WTC11 (cell line): ENCODE measurements at regions not wholly inside any gene's neighbourhood (a gene's known extent, or its start where the extent isn't known, plus 50 kb on each side); places are given as distances from the start of the nearest gene placed in this dataset.

Experiments used
- ATAC-seq: fragments of 200-7000 bp; cut with Tn5 transposase; 2 replicates; pipeline ENCODE4 v1.10.0; 2021; ENCODE audit warnings: mild to moderate bottlenecking, moderate library complexity
- CTCF ChIA-PET: fragments of 300-600 bp; sonication (Branson Sonifier 250); formaldehyde crosslinking; loops from one replicate; lab custom pipeline; 2021; ENCODE audit warnings: antibody characterized with exemption; lab: Charles Lee
- POLR2A ChIA-PET: fragments of 350-600 bp; sonication (Branson Sonifier 250); formaldehyde crosslinking; loops from one replicate; lab custom pipeline; 2021; ENCODE audit warnings: antibody characterized with exemption; lab: Charles Lee
- DNase-seq: peaks from one replicate; pipeline ENCODE4 v3.0.0; 2021; ENCODE audit warnings: low spot score
- H3K27ac Mint-ChIP-seq: 2 replicates; pipeline ENCODE4 v1.8.0; 2021; ENCODE audit warnings: mixed read lengths
- H3K27me3 Mint-ChIP-seq: 2 replicates; pipeline ENCODE4 v1.8.0; 2021; ENCODE audit warnings: low read depth, mild to moderate bottlenecking, moderate library complexity, mixed read lengths
- H3K36me3 Mint-ChIP-seq: 2 replicates; pipeline ENCODE4 v1.8.0; 2021; ENCODE audit warnings: mixed read lengths
- H3K4me1 Mint-ChIP-seq: 2 replicates; pipeline ENCODE4 v1.8.0; 2022; ENCODE audit warnings: mixed read lengths
- H3K4me3 Mint-ChIP-seq: 2 replicates; pipeline ENCODE4 v1.8.0; 2021; ENCODE audit warnings: mild to moderate bottlenecking, moderate library complexity, mixed read lengths
- H3K9me3 Mint-ChIP-seq: 2 replicates; pipeline ENCODE4 v1.8.0; 2021; ENCODE audit warnings: mixed read lengths
- CREM ChIP-seq: sonication (generic); formaldehyde crosslinking; IDR thresholded peaks from 2 replicates; pipeline ENCODE4 v1.8.1; 2022; ENCODE audit warnings: mild to moderate bottlenecking, missing genetic modification reagents, moderate library complexity
- EMX1 ChIP-seq: fragments of 250-450 bp; sonication (Bioruptor Pico); IDR thresholded peaks from 2 replicates; pipeline ENCODE4 v1.8.0; 2021; ENCODE audit warnings: mild to moderate bottlenecking
- ESRRA ChIP-seq: sonication (generic); formaldehyde crosslinking; IDR thresholded peaks from 2 replicates; pipeline ENCODE4 v1.8.1; 2022; ENCODE audit warnings: mild to moderate bottlenecking, missing genetic modification reagents, borderline replicate concordance
- FOXP1 ChIP-seq: sonication (generic); formaldehyde crosslinking; IDR thresholded peaks from 2 replicates; pipeline ENCODE4 v1.8.0; 2022; ENCODE audit warnings: missing genetic modification reagents, mild to moderate bottlenecking, moderate library complexity, borderline replicate concordance
- IRF2 ChIP-seq: sonication (generic); formaldehyde crosslinking; IDR thresholded peaks from 2 replicates; pipeline ENCODE4 v1.8.0; 2022; ENCODE audit warnings: low read depth, missing genetic modification reagents, borderline replicate concordance
- JUN ChIP-seq: sonication (generic); formaldehyde crosslinking; IDR thresholded peaks from 2 replicates; pipeline ENCODE4 v1.8.0; 2023; ENCODE audit warnings: mild to moderate bottlenecking, missing genetic modification reagents
- KAT7 ChIP-seq: sonication (generic); formaldehyde crosslinking; IDR thresholded peaks from 2 replicates; pipeline ENCODE4 v1.8.1; 2023; ENCODE audit warnings: missing genetic modification reagents, mild to moderate bottlenecking, borderline replicate concordance
- NR3C1 ChIP-seq: sonication (generic); formaldehyde crosslinking; conservative IDR thresholded peaks from 2 replicates; pipeline ENCODE4 v1.8.1; 2023; ENCODE audit warnings: low read depth, mild to moderate bottlenecking, missing genetic modification reagents
- SOX15 ChIP-seq: fragments of 250-450 bp; sonication (Bioruptor Pico); IDR thresholded peaks from 2 replicates; pipeline ENCODE4 v1.9.0; 2021; ENCODE audit warnings: mild to moderate bottlenecking
- SP1 ChIP-seq: sonication (generic); formaldehyde crosslinking; conservative IDR thresholded peaks from 2 replicates; pipeline ENCODE4 v1.8.1; 2022; ENCODE audit warnings: missing genetic modification reagents
- ZBTB21 ChIP-seq: sonication (generic); formaldehyde crosslinking; IDR thresholded peaks from 2 replicates; pipeline ENCODE4 v1.8.1; 2023; ENCODE audit warnings: mild to moderate bottlenecking, missing genetic modification reagents, borderline replicate concordance
- ZNF396 ChIP-seq: fragments of 250-450 bp; sonication (Bioruptor Pico); IDR thresholded peaks from 2 replicates; pipeline ENCODE4 v1.8.0; 2021; ENCODE audit warnings: mild to moderate bottlenecking, moderate library complexity, borderline replicate concordance
- TF ChIP-seq, protein P1 (sequence below): fragments of 250-450 bp; sonication (Bioruptor Pico); IDR thresholded peaks from 2 replicates; pipeline ENCODE4 v2.1.2; 2022; ENCODE audit warnings: mild to moderate bottlenecking, moderate library complexity
- TF ChIP-seq, protein P2 (sequence below): sonication (generic); formaldehyde crosslinking; IDR thresholded peaks from 2 replicates; pipeline ENCODE4 v1.8.0; 2022; ENCODE audit warnings: missing genetic modification reagents
- TF ChIP-seq, protein P3 (sequence below): sonication (generic); formaldehyde crosslinking; IDR thresholded peaks from 2 replicates; pipeline ENCODE4 v1.8.0; 2023; ENCODE audit warnings: missing genetic modification reagents
- TF ChIP-seq, protein P4 (sequence below): fragments of 200-600 bp; IDR thresholded peaks from 2 replicates; pipeline ENCODE4 v1.8.0; 2022; ENCODE audit warnings: antibody characterized with exemption
- TF ChIP-seq, protein P5 (sequence below): fragments of 250-450 bp; sonication (Bioruptor Pico); conservative IDR thresholded peaks from 2 replicates; pipeline ENCODE4 v1.9.0; 2021; ENCODE audit warnings: mild to moderate bottlenecking
- TF ChIP-seq, protein P6 (sequence below): sonication (generic); formaldehyde crosslinking; IDR thresholded peaks from 2 replicates; pipeline ENCODE4 v1.8.1; 2022; ENCODE audit warnings: low read depth, mild to moderate bottlenecking, moderate library complexity, missing genetic modification reagents, borderline replicate concordance
- TF ChIP-seq, protein P7 (sequence below): sonication (generic); formaldehyde crosslinking; IDR thresholded peaks from 2 replicates; pipeline ENCODE4 v1.8.1; 2023; ENCODE audit warnings: mild to moderate bottlenecking, moderate library complexity, missing genetic modification reagents
- TF ChIP-seq, protein P8 (sequence below): sonication (generic); formaldehyde crosslinking; IDR thresholded peaks from 2 replicates; pipeline ENCODE4 v1.8.1; 2022; ENCODE audit warnings: low read depth, missing genetic modification reagents, borderline replicate concordance

DNA sequence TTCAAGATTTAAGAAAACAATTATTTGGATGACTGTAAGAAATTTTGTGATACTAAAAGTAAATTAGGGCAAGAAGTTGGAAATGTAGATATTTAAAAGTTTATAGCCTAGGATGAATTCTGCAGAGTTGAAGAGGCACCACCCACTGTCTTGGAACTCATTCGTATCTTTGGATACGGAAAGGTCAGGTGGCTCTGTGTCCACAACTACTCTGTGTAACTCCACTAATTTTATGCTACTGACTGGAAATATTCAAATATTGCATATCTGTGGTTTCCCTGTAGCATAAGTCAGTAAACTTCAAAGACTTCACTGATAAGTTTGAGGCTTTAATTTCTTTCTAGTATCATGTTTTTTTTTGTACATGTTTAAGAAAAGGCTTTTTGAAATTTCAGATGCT lies 156.9 kb upstream of the RPRM start:
- TF ChIP-seq CREM (CRISPR knock-in tag) (no peak), JUN (CRISPR knock-in tag) (no peak), SOX15 (CRISPR knock-in tag) (no peak), NR3C1 (CRISPR knock-in tag) (no peak), FOXP1 (CRISPR knock-in tag) (no peak)
- TF ChIP-seq, protein P1, sequence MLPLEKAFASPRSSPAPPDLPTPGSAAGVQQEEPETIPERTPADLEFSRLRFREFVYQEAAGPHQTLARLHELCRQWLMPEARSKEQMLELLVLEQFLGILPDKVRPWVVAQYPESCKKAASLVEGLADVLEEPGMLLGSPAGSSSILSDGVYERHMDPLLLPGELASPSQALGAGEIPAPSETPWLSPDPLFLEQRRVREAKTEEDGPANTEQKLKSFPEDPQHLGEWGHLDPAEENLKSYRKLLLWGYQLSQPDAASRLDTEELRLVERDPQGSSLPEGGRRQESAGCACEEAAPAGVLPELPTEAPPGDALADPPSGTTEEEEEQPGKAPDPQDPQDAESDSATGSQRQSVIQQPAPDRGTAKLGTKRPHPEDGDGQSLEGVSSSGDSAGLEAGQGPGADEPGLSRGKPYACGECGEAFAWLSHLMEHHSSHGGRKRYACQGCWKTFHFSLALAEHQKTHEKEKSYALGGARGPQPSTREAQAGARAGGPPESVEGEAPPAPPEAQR (CRISPR knock-in tag) = no peak
- TF ChIP-seq, protein P2, sequence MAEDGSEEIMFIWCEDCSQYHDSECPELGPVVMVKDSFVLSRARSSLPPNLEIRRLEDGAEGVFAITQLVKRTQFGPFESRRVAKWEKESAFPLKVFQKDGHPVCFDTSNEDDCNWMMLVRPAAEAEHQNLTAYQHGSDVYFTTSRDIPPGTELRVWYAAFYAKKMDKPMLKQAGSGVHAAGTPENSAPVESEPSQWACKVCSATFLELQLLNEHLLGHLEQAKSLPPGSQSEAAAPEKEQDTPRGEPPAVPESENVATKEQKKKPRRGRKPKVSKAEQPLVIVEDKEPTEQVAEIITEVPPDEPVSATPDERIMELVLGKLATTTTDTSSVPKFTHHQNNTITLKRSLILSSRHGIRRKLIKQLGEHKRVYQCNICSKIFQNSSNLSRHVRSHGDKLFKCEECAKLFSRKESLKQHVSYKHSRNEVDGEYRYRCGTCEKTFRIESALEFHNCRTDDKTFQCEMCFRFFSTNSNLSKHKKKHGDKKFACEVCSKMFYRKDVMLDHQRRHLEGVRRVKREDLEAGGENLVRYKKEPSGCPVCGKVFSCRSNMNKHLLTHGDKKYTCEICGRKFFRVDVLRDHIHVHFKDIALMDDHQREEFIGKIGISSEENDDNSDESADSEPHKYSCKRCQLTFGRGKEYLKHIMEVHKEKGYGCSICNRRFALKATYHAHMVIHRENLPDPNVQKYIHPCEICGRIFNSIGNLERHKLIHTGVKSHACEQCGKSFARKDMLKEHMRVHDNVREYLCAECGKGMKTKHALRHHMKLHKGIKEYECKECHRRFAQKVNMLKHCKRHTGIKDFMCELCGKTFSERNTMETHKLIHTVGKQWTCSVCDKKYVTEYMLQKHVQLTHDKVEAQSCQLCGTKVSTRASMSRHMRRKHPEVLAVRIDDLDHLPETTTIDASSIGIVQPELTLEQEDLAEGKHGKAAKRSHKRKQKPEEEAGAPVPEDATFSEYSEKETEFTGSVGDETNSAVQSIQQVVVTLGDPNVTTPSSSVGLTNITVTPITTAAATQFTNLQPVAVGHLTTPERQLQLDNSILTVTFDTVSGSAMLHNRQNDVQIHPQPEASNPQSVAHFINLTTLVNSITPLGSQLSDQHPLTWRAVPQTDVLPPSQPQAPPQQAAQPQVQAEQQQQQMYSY (CRISPR knock-in tag) = no peak
- TF ChIP-seq, protein P3, sequence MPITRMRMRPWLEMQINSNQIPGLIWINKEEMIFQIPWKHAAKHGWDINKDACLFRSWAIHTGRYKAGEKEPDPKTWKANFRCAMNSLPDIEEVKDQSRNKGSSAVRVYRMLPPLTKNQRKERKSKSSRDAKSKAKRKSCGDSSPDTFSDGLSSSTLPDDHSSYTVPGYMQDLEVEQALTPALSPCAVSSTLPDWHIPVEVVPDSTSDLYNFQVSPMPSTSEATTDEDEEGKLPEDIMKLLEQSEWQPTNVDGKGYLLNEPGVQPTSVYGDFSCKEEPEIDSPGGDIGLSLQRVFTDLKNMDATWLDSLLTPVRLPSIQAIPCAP (CRISPR knock-in tag) = no peak
- TF ChIP-seq, protein P4, sequence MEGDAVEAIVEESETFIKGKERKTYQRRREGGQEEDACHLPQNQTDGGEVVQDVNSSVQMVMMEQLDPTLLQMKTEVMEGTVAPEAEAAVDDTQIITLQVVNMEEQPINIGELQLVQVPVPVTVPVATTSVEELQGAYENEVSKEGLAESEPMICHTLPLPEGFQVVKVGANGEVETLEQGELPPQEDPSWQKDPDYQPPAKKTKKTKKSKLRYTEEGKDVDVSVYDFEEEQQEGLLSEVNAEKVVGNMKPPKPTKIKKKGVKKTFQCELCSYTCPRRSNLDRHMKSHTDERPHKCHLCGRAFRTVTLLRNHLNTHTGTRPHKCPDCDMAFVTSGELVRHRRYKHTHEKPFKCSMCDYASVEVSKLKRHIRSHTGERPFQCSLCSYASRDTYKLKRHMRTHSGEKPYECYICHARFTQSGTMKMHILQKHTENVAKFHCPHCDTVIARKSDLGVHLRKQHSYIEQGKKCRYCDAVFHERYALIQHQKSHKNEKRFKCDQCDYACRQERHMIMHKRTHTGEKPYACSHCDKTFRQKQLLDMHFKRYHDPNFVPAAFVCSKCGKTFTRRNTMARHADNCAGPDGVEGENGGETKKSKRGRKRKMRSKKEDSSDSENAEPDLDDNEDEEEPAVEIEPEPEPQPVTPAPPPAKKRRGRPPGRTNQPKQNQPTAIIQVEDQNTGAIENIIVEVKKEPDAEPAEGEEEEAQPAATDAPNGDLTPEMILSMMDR = no peak
- TF ChIP-seq, protein P5, sequence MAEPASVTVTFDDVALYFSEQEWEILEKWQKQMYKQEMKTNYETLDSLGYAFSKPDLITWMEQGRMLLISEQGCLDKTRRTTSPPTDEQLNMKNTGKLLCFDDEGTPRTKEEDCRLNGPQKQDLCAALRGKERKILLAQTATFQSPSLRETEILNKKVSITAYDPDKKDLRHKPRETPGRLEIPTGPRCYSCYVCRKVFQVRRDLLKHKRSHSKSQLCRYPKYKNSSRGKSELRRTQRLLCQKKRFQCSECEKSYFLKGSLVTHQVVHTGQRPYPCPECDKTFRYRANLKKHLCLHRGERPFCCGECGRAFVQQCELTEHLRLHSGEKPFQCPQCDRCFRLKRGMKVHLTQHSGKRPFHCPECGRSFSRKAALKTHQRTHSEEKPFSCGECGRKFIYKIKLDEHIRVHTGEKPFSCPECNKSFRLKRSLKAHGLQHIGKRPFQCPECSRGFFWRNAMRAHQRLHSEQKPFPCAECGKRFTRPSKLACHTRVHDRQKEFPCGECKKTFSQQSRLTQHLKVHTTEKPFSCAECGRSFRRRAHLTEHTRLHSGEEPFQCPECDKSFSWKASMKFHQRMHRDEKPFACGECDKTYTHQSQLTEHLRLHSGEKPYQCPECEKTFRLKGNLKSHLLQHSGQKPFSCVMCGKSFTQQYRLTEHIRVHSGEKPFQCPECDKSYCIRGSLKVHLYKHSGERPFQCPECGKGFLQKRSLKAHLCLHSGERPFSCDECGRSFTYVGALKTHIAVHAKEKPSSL = no peak
- ChIA-PET POLR2A (no interaction called here), CTCF (no interaction called here)
- no peak overlapping the region for H3K4me3 Mint-ChIP-seq
- H3K36me3 Mint-ChIP-seq = peaks cover 7% of the 10 kb centered on the region
- ATAC-seq (no peak), DNase-seq (no peak)
- H3K4me1 Mint-ChIP-seq = no peaks in the 10 kb centered on the region
- no peaks in the 10 kb centered on the region for H3K27me3 Mint-ChIP-seq
- H3K27ac Mint-ChIP-seq = no peak overlapping the region
- peaks cover 8% of the 10 kb centered on the region for H3K9me3 Mint-ChIP-seq

DNA sequence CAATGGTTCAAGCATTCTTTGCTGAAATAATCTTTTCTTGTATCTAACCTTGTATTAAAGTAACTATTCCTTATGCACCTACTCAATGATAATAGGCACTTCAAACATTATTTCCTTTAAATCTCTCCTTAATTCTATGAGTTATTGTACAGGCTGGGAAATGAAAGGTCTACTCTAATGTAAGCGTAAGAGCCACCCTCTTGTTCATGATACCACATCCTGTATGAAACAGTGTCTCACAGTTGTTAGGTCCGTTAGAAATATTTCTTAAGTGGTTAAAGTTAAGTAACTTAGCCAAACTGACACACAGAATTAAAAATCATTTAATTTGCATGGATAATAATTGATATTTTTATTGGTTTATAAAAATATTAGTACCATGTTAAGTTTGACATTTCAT lies 162.5 kb upstream of the RPRM start:
- no peak overlapping the region for H3K4me3 Mint-ChIP-seq
- TF ChIP-seq KAT7 (CRISPR knock-in tag) = no peak
- TF ChIP-seq IRF2 (CRISPR knock-in tag) = no peak
- TF ChIP-seq ESRRA (CRISPR knock-in tag) = no peak
- no peak for TF ChIP-seq EMX1 (CRISPR knock-in tag)
- TF ChIP-seq, protein P6, sequence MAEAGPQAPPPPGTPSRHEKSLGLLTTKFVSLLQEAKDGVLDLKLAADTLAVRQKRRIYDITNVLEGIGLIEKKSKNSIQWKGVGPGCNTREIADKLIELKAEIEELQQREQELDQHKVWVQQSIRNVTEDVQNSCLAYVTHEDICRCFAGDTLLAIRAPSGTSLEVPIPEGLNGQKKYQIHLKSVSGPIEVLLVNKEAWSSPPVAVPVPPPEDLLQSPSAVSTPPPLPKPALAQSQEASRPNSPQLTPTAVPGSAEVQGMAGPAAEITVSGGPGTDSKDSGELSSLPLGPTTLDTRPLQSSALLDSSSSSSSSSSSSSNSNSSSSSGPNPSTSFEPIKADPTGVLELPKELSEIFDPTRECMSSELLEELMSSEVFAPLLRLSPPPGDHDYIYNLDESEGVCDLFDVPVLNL (CRISPR knock-in tag) = no peak
- no peak for TF ChIP-seq CREM (CRISPR knock-in tag)
- no peak for TF ChIP-seq SP1 (CRISPR knock-in tag)
- no peak for TF ChIP-seq ZBTB21 (CRISPR knock-in tag)
- TF ChIP-seq ZNF396 (CRISPR knock-in tag) = no peak
- TF ChIP-seq, protein P7, sequence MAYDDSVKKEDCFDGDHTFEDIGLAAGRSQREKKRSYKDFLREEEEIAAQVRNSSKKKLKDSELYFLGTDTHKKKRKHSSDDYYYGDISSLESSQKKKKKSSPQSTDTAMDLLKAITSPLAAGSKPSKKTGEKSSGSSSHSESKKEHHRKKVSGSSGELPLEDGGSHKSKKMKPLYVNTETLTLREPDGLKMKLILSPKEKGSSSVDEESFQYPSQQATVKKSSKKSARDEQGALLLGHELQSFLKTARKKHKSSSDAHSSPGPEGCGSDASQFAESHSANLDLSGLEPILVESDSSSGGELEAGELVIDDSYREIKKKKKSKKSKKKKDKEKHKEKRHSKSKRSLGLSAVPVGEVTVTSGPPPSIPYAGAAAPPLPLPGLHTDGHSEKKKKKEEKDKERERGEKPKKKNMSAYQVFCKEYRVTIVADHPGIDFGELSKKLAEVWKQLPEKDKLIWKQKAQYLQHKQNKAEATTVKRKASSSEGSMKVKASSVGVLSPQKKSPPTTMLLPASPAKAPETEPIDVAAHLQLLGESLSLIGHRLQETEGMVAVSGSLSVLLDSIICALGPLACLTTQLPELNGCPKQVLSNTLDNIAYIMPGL (CRISPR knock-in tag) = no peak
- TF ChIP-seq, protein P8, sequence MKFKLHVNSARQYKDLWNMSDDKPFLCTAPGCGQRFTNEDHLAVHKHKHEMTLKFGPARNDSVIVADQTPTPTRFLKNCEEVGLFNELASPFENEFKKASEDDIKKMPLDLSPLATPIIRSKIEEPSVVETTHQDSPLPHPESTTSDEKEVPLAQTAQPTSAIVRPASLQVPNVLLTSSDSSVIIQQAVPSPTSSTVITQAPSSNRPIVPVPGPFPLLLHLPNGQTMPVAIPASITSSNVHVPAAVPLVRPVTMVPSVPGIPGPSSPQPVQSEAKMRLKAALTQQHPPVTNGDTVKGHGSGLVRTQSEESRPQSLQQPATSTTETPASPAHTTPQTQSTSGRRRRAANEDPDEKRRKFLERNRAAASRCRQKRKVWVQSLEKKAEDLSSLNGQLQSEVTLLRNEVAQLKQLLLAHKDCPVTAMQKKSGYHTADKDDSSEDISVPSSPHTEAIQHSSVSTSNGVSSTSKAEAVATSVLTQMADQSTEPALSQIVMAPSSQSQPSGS (CRISPR knock-in tag) = no peak

More for the DNA sequence above, 162.5 kb upstream of the RPRM start:
- ChIA-PET POLR2A (no interaction called here), CTCF (no interaction called here)
- Mint-ChIP-seq H3K4me1 (no peaks in the 10 kb centered on the region), H3K9me3 (no peaks in the 10 kb centered on the region), H3K36me3 (no peaks in the 10 kb centered on the region), H3K27ac (no peak overlapping the region), H3K27me3 (no peaks in the 10 kb centered on the region)
- ATAC-seq (no peak), DNase-seq (no peak)
